K562 (cell line): ENCODE measurements at regions not wholly inside any gene's neighbourhood (a gene's known extent, or its start where the extent isn't known, plus 50 kb on each side); places are given as distances from the start of the nearest gene placed in this dataset.

Experiments used
- ATAC-seq: fragments of 200-7000 bp; cut with Tn5 transposase; 3 replicates; pipeline ENCODE4 v1.9.1; 2020; ENCODE audit warnings: moderate library complexity
- BruUV-seq: library from RNA; stranded (reverse); fragments of 400-500 nt; replicated peaks from 2 replicates; lab custom pipeline; 2021; lab: Mats Ljungman, UMichigan
- CTCF ChIA-PET: fragments of 300-600 bp; formaldehyde crosslinking; extraction: SDS; loops from one replicate; lab custom pipeline; 2021; ENCODE audit warnings: low intra/inter-chr PET ratio; lab: Yijun Ruan, JAX
- POLR2A ChIA-PET: fragments of 300-600, 350-650 bp; sonication (Branson Sonifier 250); formaldehyde crosslinking; extraction: SDS; loops from one replicate; lab custom pipeline; 2021; ENCODE audit warnings: antibody characterized with exemption, inconsistent platforms; lab: Yijun Ruan, JAX
- DNase-seq, 4 experiments: peaks; one replicate each; pipeline versions ENCODE4 v3.0.0 to v3.0.0-alpha.2; 2011 to 2018; ENCODE audit warnings: low spot score in 3 of 4, mixed read lengths in 3 of 4; ENCODE audit errors: extremely low read depth in 1 of 4
- FAIRE-seq: peaks from 2 replicates; lab custom pipeline; 2011; peaks lifted over from hg19 to GRCh38; lab: Jason Lieb, UNC
- H2AFZ ChIP-seq: 2 replicates; pipeline ENCODE4 v1.6.0; 2011; ENCODE audit warnings: low read depth, low read length, control low read depth, inconsistent platforms
- H3K27ac ChIP-seq: fragments of 200-600 bp; 3 replicates; pipeline ENCODE4 v1.8.0; 2011; ENCODE audit warnings: low read depth, mild to moderate bottlenecking, control low read depth, inconsistent platforms, low read length, moderate library complexity, mixed read lengths; ENCODE audit errors: extremely low read depth
- H3K27me3 ChIP-seq, 2 experiments: fragments of 300-600 bp in 1 of 2; 2 replicates in 1 of 2; 3 replicates in 1 of 2; pipeline versions ENCODE4 v1.6.0 to v1.8.0; 2011; ENCODE audit warnings: inconsistent platforms in 2 of 2, low read length in 2 of 2, mild to moderate bottlenecking in 1 of 2, mixed read lengths in 1 of 2, moderate library complexity in 1 of 2; ENCODE audit not compliant: control insufficient read depth in 2 of 2, insufficient read depth in 2 of 2
- H3K36me3 ChIP-seq: fragments of 300-600 bp; 3 replicates; pipeline ENCODE4 v1.8.0; 2011; ENCODE audit warnings: mild to moderate bottlenecking, low read length, inconsistent platforms; ENCODE audit not compliant: control insufficient read depth, insufficient read depth
- H3K4me1 ChIP-seq, 2 experiments: fragments of 200-600 bp in 1 of 2; replicated peaks in 1 of 2; 2 replicates in 1 of 2; 3 replicates in 1 of 2; pipeline versions ENCODE4 v1.5.1 to v1.8.0; 2011; ENCODE audit warnings: inconsistent platforms in 2 of 2, low read length in 2 of 2, mild to moderate bottlenecking in 1 of 2, mixed read lengths in 1 of 2, moderate library complexity in 1 of 2; ENCODE audit not compliant: control insufficient read depth in 2 of 2, insufficient read depth in 2 of 2
- H3K4me2 ChIP-seq: 2 replicates; pipeline ENCODE4 v1.6.1; 2011; ENCODE audit warnings: low read length, control low read depth, inconsistent platforms, mixed read lengths; ENCODE audit not compliant: insufficient read depth
- H3K4me3 ChIP-seq: fragments of 200-600 bp; sonication (generic), shearing (Covaris generic); 2 replicates; pipeline ENCODE4 v1.5.1; 2016; ENCODE audit warnings: control low read depth, inconsistent platforms
- H3K79me2 ChIP-seq: fragments of 200-600 bp; 3 replicates; pipeline ENCODE4 v1.8.0; 2011; ENCODE audit warnings: low read length, inconsistent platforms; ENCODE audit not compliant: control insufficient read depth, insufficient read depth
- H3K9ac ChIP-seq, 2 experiments: 2 replicates each; pipeline versions ENCODE4 v1.6.0 to v1.6.1; 2011; ENCODE audit warnings: low read depth in 2 of 2, low read length in 2 of 2, control low read depth in 1 of 2, inconsistent platforms in 1 of 2, mild to moderate bottlenecking in 1 of 2, mixed read lengths in 1 of 2; ENCODE audit not compliant: insufficient read depth in 1 of 2
- H3K9me1 ChIP-seq: one replicate; pipeline ENCODE4 v1.6.0; 2011; ENCODE audit warnings: inconsistent platforms, mild to moderate bottlenecking, low read length, moderate library complexity; ENCODE audit not compliant: control insufficient read depth, insufficient read depth
- H3K9me3 ChIP-seq: replicated peaks from 2 replicates; pipeline ENCODE4 v1.5.1; 2011; ENCODE audit warnings: low read depth, low read length, inconsistent platforms; ENCODE audit not compliant: control insufficient read depth, insufficient read depth
- H4K20me1 ChIP-seq: replicated peaks from 2 replicates; pipeline ENCODE4 v1.6.1; 2011; ENCODE audit warnings: low read length, inconsistent platforms, mixed read lengths; ENCODE audit not compliant: control insufficient read depth, insufficient read depth
- ATF1 ChIP-seq, 2 experiments: fragments of 450-650 bp in 1 of 2; IDR thresholded peaks; 2 replicates each; pipeline ENCODE4 v1.6.1; 2016; ENCODE audit warnings: missing compliant biosample characterization in 1 of 2, missing genetic modification characterization in 1 of 2
- CREBBP ChIP-seq: IDR thresholded peaks from one replicate; pipeline ENCODE4 v1.6.1; 2012; ENCODE audit warnings: low read depth, mild to moderate bottlenecking, control low read depth, inconsistent platforms, low read length
- ESRRB ChIP-seq: fragments of 250-450 bp; sonication (Bioruptor Pico); IDR thresholded peaks from 2 replicates; pipeline ENCODE4 v1.5.0; 2020; ENCODE audit warnings: mild to moderate bottlenecking, moderate library complexity, borderline replicate concordance
- GABPB1 ChIP-seq: sonication (generic); formaldehyde crosslinking; IDR thresholded peaks from 2 replicates; pipeline ENCODE4 v1.8.0; 2022; ENCODE audit warnings: mild to moderate bottlenecking, missing genetic modification reagents
- HDAC3 ChIP-seq: fragments of 450-650 bp; IDR thresholded peaks from 2 replicates; pipeline ENCODE4 v1.6.1; 2018; ENCODE audit warnings: borderline replicate concordance, mild to moderate bottlenecking, moderate library complexity; ENCODE audit not compliant: partially characterized antibody
- HIVEP1 ChIP-seq: fragments of 250-450 bp; sonication (Bioruptor Pico); IDR thresholded peaks from 2 replicates; pipeline ENCODE4 v1.4.0; 2020; ENCODE audit warnings: mild to moderate bottlenecking
- HNRNPH1 ChIP-seq: fragments of 200-400 bp; formaldehyde crosslinking; optimal IDR thresholded peaks from 2 replicates; pipeline ENCODE3; 2017; ENCODE audit warnings: low read depth, mild to moderate bottlenecking, low read length, moderate library complexity
- MTA3 ChIP-seq: fragments of 450-650 bp; formaldehyde crosslinking; IDR thresholded peaks from 2 replicates; pipeline ENCODE4 v1.6.1; 2017; ENCODE audit warnings: mild to moderate bottlenecking, borderline replicate concordance
- PHB ChIP-seq: fragments of 250-450 bp; sonication (Bioruptor Pico); IDR thresholded peaks from 2 replicates; pipeline ENCODE4 v1.5.0; 2021
- RNF2 ChIP-seq: sonication (generic); IDR thresholded peaks from 2 replicates; pipeline ENCODE4 v1.6.1; 2016
- RUNX1 ChIP-seq: sonication (generic); IDR thresholded peaks from 2 replicates; pipeline ENCODE4 v1.6.1; 2016; ENCODE audit warnings: antibody characterized with exemption, low read depth
- TBL1XR1 ChIP-seq, 2 experiments: IDR thresholded peaks; 2 replicates each; pipeline ENCODE4 v1.6.1; 2012; ENCODE audit warnings: improper control_type of control experiment in 2 of 2, low read length in 2 of 2, mild to moderate bottlenecking in 1 of 2
- ZNF124 ChIP-seq: sonication (generic); formaldehyde crosslinking; IDR thresholded peaks from 2 replicates; pipeline ENCODE4 v1.8.1; 2022; ENCODE audit warnings: missing genetic modification reagents
- ZNF507 ChIP-seq: conservative IDR thresholded peaks from 2 replicates; pipeline ENCODE4 v1.6.1; 2017; ENCODE audit warnings: missing genetic modification characterization, missing compliant biosample characterization
- ZNF561 ChIP-seq: fragments of 450-650 bp; formaldehyde crosslinking; conservative IDR thresholded peaks from 2 replicates; pipeline ENCODE4 v1.4.0; 2020; ENCODE audit warnings: mild to moderate bottlenecking, moderate library complexity
- ZNF699 ChIP-seq: fragments of 250-450 bp; sonication (Bioruptor Pico); IDR thresholded peaks from 2 replicates; pipeline ENCODE4 v1.8.0; 2021; ENCODE audit warnings: mild to moderate bottlenecking, moderate library complexity; ENCODE audit not compliant: insufficient replicate concordance
- WGBS: fragments of 100-300 bp; shearing (Covaris generic); methylation state at CpG from one replicate; pipeline ENCODE4 v1.1.6; 2016; ENCODE audit warnings: low coverage, mixed read lengths; ENCODE audit not compliant: insufficient coverage; ENCODE audit errors: missing lambda C conversion rate; 5-methylcytosine and 5-hydroxymethylcytosine counted together
- in situ Hi-C: fragments of 300-500 bp; cut with MboI; formaldehyde crosslinking; loops from 4 replicates; pipeline ENCODE4 v1.15.0; 2018; ENCODE audit warnings: inconsistent platforms, mixed read lengths
- intact Hi-C: fragments of 100-400 bp; cut with micrococcal nuclease; formaldehyde crosslinking; loops from 2 replicates; pipeline ENCODE4 v1.14.2; 2022

DNA sequence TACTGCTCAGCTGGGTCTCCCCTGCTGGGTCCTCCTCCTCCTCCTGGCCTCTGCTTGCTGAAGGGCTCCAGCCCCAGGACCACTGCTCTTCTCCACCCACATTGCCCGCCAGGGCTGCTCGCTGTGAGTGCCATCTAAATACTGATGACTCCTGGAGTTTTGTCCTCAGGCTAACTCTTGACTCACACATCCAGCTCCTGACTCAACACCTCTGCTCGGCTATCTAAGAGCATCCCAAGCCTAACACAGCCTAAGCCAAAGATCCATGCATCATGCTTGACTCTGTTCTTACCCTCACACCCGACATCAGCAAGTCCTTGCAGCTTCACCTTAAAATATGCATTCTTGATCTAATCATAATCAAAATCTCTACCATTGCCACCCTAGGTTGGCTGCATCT, 260.2 kb downstream of the KLF13 start:
- H3K27me3 ChIP-seq = no peaks in the 10 kb centered on the region; a peak in 1 of 5 replicates
- DNase-seq = no peak
- H3K4me3 ChIP-seq = no peak overlapping the region
- no peaks in the 10 kb centered on the region for H3K4me1 ChIP-seq
- no peak overlapping the region for H3K4me2 ChIP-seq
- 0% methylated on average over 4 of the region's 4 CpGs for WGBS
- FAIRE-seq = no peak
- H3K79me2 ChIP-seq = no peaks in the 10 kb centered on the region
- H4K20me1 ChIP-seq = no peaks in the 10 kb centered on the region
- no peak for ATAC-seq
- intact Hi-C loops = no loop called here
- CTCF ChIA-PET = no interaction called here
- no TSS peak for BruUV-seq
- H3K9ac ChIP-seq = no peak overlapping the region
- in situ Hi-C loops = no loop called here
- no peaks in the 10 kb centered on the region for H3K9me3 ChIP-seq
- H3K27ac ChIP-seq = no peak overlapping the region
- no peaks in the 10 kb centered on the region for H3K9me1 ChIP-seq
- TF ChIP-seq ESRRB (CRISPR knock-in tag) = no peak
- no peak for TF ChIP-seq ATF1 (CRISPR knock-in tag; IDR thresholded peaks at IDR 0.05)
- TF ChIP-seq ATF1 (tag; IDR thresholded peaks at IDR 0.05) = no peak
- TF ChIP-seq HIVEP1 (CRISPR knock-in tag) = no peak
- TF ChIP-seq MTA3 = no peak
- no peak for TF ChIP-seq ZNF507
- TF ChIP-seq TBL1XR1 (IDR thresholded peaks at IDR 0.05; ENCODE audit: low read length in 2 of 2) = no peak
- no peak for TF ChIP-seq RUNX1
- no peak for TF ChIP-seq CREBBP
- no peak for TF ChIP-seq PHB (CRISPR knock-in tag)
- no peak for TF ChIP-seq ZNF124 (CRISPR knock-in tag)
- no peak for TF ChIP-seq RNF2
- no peak for TF ChIP-seq GABPB1 (CRISPR knock-in tag)
- no peak for TF ChIP-seq HDAC3
- TF ChIP-seq ZNF561 (CRISPR knock-in tag) = no peak
- no peak for TF ChIP-seq ZNF699 (CRISPR knock-in tag)
- TF ChIP-seq HNRNPH1 = no peak
- H2AFZ ChIP-seq = no peak overlapping the region
- POLR2A ChIA-PET = no interaction called here
- H3K36me3 ChIP-seq = no peaks in the 10 kb centered on the region
